ENCODE measurements at regions not wholly inside any gene's neighbourhood (a gene's known extent, or its start where the extent isn't known, plus 50 kb on each side); places are given as distances from the start of the nearest gene placed in this dataset.

DNA sequence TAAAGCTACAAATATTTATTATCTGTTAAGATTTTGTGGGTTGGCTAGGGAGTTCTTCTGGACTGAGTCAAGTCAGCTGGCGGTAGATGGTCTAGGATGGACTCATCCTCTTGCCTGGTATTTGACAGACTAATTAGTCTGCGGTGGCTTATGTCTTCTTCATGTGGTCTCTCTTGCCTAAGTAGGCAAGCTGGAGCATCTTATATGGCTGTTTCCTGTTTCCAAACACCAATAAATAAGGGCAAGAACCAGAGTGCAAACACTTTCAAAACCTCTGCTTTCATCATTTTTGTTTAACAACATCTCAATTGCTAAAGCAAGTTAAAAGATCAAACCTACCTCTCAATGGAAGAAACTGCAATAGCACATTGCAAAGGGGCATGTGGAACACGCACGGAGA, 484.8 kb downstream of the PTPRC start:
- no peak for TF ChIP-seq EZH2 (IDR thresholded peaks at IDR 0.05; ENCODE audit: borderline replicate concordance, low read length)
- TF ChIP-seq, protein P1, sequence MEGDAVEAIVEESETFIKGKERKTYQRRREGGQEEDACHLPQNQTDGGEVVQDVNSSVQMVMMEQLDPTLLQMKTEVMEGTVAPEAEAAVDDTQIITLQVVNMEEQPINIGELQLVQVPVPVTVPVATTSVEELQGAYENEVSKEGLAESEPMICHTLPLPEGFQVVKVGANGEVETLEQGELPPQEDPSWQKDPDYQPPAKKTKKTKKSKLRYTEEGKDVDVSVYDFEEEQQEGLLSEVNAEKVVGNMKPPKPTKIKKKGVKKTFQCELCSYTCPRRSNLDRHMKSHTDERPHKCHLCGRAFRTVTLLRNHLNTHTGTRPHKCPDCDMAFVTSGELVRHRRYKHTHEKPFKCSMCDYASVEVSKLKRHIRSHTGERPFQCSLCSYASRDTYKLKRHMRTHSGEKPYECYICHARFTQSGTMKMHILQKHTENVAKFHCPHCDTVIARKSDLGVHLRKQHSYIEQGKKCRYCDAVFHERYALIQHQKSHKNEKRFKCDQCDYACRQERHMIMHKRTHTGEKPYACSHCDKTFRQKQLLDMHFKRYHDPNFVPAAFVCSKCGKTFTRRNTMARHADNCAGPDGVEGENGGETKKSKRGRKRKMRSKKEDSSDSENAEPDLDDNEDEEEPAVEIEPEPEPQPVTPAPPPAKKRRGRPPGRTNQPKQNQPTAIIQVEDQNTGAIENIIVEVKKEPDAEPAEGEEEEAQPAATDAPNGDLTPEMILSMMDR (IDR thresholded peaks at IDR 0.05; ENCODE audit: low read length): no peak

Data from OCI-LY1 (cell line).